ENCODE measurements at regions not wholly inside any gene's neighbourhood (a gene's known extent, or its start where the extent isn't known, plus 50 kb on each side); places are given as distances from the start of the nearest gene placed in this dataset.

DNA sequence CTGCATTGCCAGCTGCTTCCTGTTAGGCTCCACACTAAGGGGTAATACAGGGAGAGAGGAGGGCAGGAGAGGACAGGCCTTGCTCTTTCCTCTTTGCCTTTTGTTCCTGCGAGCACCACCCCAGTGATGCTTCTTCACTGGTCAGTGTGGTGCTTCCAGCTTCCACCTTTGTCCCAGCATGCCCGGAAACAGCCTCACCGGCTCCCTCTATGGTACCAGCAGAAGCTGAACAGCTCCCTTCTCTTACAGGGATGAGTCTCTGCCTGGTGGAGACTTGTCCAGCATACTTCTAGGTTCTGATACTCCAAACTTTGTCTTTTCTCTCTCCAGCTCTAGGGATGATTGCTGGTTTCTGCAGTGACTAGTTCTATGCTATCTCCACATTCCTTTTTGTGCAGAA is 413.3 kb downstream of the TSN start (continued):
- TF ChIP-seq FOSL1 (IDR thresholded peaks at IDR 0.05; ENCODE audit: insufficient read depth, low read depth, low read length): no peak
- TF ChIP-seq TBP (IDR thresholded peaks at IDR 0.05; ENCODE audit: low read depth, low read length): no peak
- TF ChIP-seq SP1 (IDR thresholded peaks at IDR 0.05; ENCODE audit: low read depth, low read length): no peak
- TF ChIP-seq GTF2F1 (IDR thresholded peaks at IDR 0.05; ENCODE audit: borderline replicate concordance, low read depth, low read length): no peak
